ENCODE measurements at regions not wholly inside any gene's neighbourhood (a gene's known extent, or its start where the extent isn't known, plus 50 kb on each side); places are given as distances from the start of the nearest gene placed in this dataset.
"Not testable (repeated sequence)": the region's sequence is repeated elsewhere in the genome, so short reads cannot be mapped to it uniquely, and the experiment has no call there.

DNA sequence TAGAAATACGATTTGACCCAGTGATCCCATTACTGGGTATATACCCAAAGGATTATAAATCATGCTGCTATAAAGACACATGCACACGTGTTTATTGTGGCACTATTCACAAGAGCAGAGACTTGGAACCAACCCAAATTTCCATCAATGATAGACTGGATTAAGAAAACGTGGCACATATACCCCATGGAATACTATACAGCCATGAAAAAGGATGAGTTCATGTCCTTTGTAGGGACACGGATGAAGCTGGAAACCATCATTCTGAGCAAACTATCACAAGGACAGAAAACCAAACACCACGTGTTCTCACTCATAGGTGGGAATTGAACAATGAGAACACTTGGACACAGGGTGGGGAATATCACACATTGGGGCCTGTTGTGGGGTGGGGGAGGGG lies 1665.6 kb downstream of the PCDH9 start:
- TF ChIP-seq, protein P1, sequence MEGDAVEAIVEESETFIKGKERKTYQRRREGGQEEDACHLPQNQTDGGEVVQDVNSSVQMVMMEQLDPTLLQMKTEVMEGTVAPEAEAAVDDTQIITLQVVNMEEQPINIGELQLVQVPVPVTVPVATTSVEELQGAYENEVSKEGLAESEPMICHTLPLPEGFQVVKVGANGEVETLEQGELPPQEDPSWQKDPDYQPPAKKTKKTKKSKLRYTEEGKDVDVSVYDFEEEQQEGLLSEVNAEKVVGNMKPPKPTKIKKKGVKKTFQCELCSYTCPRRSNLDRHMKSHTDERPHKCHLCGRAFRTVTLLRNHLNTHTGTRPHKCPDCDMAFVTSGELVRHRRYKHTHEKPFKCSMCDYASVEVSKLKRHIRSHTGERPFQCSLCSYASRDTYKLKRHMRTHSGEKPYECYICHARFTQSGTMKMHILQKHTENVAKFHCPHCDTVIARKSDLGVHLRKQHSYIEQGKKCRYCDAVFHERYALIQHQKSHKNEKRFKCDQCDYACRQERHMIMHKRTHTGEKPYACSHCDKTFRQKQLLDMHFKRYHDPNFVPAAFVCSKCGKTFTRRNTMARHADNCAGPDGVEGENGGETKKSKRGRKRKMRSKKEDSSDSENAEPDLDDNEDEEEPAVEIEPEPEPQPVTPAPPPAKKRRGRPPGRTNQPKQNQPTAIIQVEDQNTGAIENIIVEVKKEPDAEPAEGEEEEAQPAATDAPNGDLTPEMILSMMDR (IDR thresholded peaks at IDR 0.05): not testable (repeated sequence)
- TF ChIP-seq ZFX (IDR thresholded peaks at IDR 0.05; ENCODE audit: borderline replicate concordance): not testable (repeated sequence)

Measured in 22Rv1 (cell line).